ENCODE measurements at regions not wholly inside any gene's neighbourhood (a gene's known extent, or its start where the extent isn't known, plus 50 kb on each side); places are given as distances from the start of the nearest gene placed in this dataset.

DNA sequence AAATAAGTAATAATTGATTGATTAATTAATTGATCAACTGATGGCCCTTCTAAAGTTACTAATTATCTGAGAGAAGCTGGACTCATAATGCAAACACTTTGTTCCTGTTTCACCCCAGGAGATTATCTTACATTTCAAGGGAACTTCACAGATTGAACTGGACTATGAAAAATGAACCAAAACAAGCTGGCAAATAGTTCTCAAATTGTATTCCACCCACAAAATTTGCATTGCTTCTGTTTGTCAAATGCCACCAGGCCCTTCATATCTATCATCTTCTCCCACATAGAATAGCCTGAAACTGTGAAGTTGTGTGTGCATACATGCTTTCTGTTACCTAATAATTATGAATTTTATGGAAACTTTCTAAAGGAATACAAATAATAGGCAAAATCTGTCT, 104.0 kb downstream of the ZNF281 start:
- TF ChIP-seq POLR2AphosphoS5 (IDR thresholded peaks at IDR 0.05; ENCODE audit: low read depth, low read length) (no peak), ATF3 (IDR thresholded peaks at IDR 0.05; ENCODE audit: insufficient read depth, low read depth, low read length) (no peak), NRF1 (IDR thresholded peaks at IDR 0.05; ENCODE audit: low read depth, low read length) (no peak), ZNF274 (IDR thresholded peaks at IDR 0.05; ENCODE audit: borderline replicate concordance, extremely low read depth, low read length) (no peak), EZH2 (IDR thresholded peaks at IDR 0.05; ENCODE audit: low read depth, low read length, severe bottlenecking) (no peak), CTCF (IDR thresholded peaks at IDR 0.05; ENCODE audit: control extremely low read depth in 1 of 3, insufficient read depth in 1 of 3, low read depth in 1 of 3, low read length in 3 of 3) (no peak), SP4 (IDR thresholded peaks at IDR 0.05; ENCODE audit: low read length) (no peak), EP300 (IDR thresholded peaks at IDR 0.05; ENCODE audit: borderline replicate concordance in 1 of 2, low read depth in 2 of 2, low read length in 2 of 2) (no peak)

Measured in H1 (cell line).